HL-60 (cell line): ENCODE measurements at regions not wholly inside any gene's neighbourhood (a gene's known extent, or its start where the extent isn't known, plus 50 kb on each side); places are given as distances from the start of the nearest gene placed in this dataset.
"Not testable (repeated sequence)": the region's sequence is repeated elsewhere in the genome, so short reads cannot be mapped to it uniquely, and the experiment has no call there.

Source experiments
- GABPA ChIP-seq: IDR thresholded peaks from 2 replicates; pipeline ENCODE4 v1.6.1; 2012; ENCODE audit warnings: low read depth
- POLR2AphosphoS5 ChIP-seq: IDR thresholded peaks from 2 replicates; pipeline ENCODE4 v1.6.1; 2012; ENCODE audit warnings: low read depth
- TF ChIP-seq, protein P1 (sequence below): IDR thresholded peaks from one replicate; pipeline ENCODE4 v1.5.1; 2011; ENCODE audit warnings: low read length, control low read depth, inconsistent platforms; ENCODE audit not compliant: insufficient read depth
- TF ChIP-seq, protein P2 (sequence below): IDR thresholded peaks from 2 replicates; pipeline ENCODE4 v1.6.1; 2012; ENCODE audit warnings: low read depth; ENCODE audit not compliant: insufficient replicate concordance

DNA sequence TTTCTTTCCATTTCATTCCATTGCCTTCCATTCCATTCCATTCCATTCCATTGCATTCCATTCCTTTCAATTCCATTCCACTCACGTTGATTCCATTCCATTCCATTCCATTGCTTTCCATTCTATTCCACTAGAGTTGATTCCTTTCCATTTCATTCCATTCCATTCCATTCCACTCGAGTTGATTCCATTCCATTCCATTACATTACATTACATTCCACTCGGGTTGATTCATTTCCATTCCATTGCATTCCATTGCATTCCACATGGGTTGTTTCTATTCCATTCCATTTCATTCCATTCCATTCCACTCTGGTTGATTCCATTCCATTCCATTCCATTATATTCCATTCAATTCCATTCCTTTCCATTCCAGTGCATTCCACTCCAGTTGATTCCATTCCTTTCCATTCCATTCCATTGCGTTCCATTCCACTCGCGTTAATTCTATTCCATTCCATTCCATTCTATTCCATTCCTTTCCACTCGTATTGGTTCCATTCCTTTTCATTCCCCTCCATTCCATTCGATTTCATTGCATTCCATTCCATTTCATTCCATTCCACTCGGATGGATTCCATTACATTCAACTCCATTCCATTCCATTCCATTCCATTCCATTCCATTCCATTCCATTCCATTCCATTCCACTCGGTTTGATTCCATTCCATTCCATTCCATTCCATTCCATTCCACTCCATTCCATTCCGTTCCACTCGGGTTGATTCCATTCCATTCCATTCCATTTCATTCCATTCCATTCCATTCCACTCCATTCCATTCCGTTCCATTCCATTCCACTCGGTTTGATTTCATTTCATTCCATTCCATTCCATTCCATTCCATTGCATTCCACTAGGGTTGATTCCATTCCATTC is 1139.1 kb downstream of the RPIA start:
- not testable (repeated sequence) for TF ChIP-seq GABPA, POLR2AphosphoS5
- TF ChIP-seq, protein P1, sequence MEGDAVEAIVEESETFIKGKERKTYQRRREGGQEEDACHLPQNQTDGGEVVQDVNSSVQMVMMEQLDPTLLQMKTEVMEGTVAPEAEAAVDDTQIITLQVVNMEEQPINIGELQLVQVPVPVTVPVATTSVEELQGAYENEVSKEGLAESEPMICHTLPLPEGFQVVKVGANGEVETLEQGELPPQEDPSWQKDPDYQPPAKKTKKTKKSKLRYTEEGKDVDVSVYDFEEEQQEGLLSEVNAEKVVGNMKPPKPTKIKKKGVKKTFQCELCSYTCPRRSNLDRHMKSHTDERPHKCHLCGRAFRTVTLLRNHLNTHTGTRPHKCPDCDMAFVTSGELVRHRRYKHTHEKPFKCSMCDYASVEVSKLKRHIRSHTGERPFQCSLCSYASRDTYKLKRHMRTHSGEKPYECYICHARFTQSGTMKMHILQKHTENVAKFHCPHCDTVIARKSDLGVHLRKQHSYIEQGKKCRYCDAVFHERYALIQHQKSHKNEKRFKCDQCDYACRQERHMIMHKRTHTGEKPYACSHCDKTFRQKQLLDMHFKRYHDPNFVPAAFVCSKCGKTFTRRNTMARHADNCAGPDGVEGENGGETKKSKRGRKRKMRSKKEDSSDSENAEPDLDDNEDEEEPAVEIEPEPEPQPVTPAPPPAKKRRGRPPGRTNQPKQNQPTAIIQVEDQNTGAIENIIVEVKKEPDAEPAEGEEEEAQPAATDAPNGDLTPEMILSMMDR = not testable (repeated sequence)
- TF ChIP-seq, protein P2, sequence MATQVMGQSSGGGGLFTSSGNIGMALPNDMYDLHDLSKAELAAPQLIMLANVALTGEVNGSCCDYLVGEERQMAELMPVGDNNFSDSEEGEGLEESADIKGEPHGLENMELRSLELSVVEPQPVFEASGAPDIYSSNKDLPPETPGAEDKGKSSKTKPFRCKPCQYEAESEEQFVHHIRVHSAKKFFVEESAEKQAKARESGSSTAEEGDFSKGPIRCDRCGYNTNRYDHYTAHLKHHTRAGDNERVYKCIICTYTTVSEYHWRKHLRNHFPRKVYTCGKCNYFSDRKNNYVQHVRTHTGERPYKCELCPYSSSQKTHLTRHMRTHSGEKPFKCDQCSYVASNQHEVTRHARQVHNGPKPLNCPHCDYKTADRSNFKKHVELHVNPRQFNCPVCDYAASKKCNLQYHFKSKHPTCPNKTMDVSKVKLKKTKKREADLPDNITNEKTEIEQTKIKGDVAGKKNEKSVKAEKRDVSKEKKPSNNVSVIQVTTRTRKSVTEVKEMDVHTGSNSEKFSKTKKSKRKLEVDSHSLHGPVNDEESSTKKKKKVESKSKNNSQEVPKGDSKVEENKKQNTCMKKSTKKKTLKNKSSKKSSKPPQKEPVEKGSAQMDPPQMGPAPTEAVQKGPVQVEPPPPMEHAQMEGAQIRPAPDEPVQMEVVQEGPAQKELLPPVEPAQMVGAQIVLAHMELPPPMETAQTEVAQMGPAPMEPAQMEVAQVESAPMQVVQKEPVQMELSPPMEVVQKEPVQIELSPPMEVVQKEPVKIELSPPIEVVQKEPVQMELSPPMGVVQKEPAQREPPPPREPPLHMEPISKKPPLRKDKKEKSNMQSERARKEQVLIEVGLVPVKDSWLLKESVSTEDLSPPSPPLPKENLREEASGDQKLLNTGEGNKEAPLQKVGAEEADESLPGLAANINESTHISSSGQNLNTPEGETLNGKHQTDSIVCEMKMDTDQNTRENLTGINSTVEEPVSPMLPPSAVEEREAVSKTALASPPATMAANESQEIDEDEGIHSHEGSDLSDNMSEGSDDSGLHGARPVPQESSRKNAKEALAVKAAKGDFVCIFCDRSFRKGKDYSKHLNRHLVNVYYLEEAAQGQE = not testable (repeated sequence)
